ENCODE measurements at regions not wholly inside any gene's neighbourhood (a gene's known extent, or its start where the extent isn't known, plus 50 kb on each side); places are given as distances from the start of the nearest gene placed in this dataset.
"Not testable (repeated sequence)": the region's sequence is repeated elsewhere in the genome, so short reads cannot be mapped to it uniquely, and the experiment has no call there.

- no peak for TF ChIP-seq POLR2A (IDR thresholded peaks at IDR 0.05)
- H3K27ac ChIP-seq, result no peak overlapping the region
These were observed 134.1 kb downstream of the FZD1 start for GRCh38 chr7:91398341-91398740.

GRCh38 chr7:91405092-91405788 is 141.0 kb downstream of the FZD1 start:
- Histone ChIP-seq H3K27ac (no peak overlapping the region), H3K9me3 (peaks cover 0 to 2% (median 0%) of the 10 kb centered on the region in 4 donors), H3K4me1 (no peaks in the 10 kb centered on the region), H3K4me3 (no peak overlapping the region), H3K27me3 (no peaks in the 10 kb centered on the region), H3K36me3 (no peaks in the 10 kb centered on the region)
- TF ChIP-seq, protein P1, sequence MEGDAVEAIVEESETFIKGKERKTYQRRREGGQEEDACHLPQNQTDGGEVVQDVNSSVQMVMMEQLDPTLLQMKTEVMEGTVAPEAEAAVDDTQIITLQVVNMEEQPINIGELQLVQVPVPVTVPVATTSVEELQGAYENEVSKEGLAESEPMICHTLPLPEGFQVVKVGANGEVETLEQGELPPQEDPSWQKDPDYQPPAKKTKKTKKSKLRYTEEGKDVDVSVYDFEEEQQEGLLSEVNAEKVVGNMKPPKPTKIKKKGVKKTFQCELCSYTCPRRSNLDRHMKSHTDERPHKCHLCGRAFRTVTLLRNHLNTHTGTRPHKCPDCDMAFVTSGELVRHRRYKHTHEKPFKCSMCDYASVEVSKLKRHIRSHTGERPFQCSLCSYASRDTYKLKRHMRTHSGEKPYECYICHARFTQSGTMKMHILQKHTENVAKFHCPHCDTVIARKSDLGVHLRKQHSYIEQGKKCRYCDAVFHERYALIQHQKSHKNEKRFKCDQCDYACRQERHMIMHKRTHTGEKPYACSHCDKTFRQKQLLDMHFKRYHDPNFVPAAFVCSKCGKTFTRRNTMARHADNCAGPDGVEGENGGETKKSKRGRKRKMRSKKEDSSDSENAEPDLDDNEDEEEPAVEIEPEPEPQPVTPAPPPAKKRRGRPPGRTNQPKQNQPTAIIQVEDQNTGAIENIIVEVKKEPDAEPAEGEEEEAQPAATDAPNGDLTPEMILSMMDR (IDR thresholded peaks at IDR 0.05), result no peak
- TF ChIP-seq POLR2AphosphoS5 (IDR thresholded peaks at IDR 0.05) (no peak), EP300 (IDR thresholded peaks at IDR 0.05) (no peak), POLR2A (IDR thresholded peaks at IDR 0.05) (no peak)
- intact Hi-C loops (cut with DNase I), result no loop called here
- DNase-seq, result no peak
- WGBS, 2 donors, result 84% methylated on average over 3 of the region's 3 CpGs

More at GRCh38 chr7:91398341-91398740, 134.1 kb downstream of the FZD1 start:
- no peaks in the 10 kb centered on the region for H3K27me3 ChIP-seq
- no peak overlapping the region for H3K4me3 ChIP-seq
- H3K36me3 ChIP-seq, result no peaks in the 10 kb centered on the region
- H3K9me3 ChIP-seq, result peaks cover 0 to 2% (median 0%) of the 10 kb centered on the region in 4 donors
- intact Hi-C loops (cut with DNase I), result no loop called here
- no peak for DNase-seq
- WGBS, 2 donors, result 57 to 79% methylated on average over 2 of the region's 2 CpGs
- no peaks in the 10 kb centered on the region for H3K4me1 ChIP-seq

GRCh38 chr7:91405873-91406272 is 141.6 kb downstream of the FZD1 start:
- intact Hi-C loops (cut with DNase I), result not testable (repeated sequence)

GRCh38 chr7:91407942-91408341 is 143.7 kb downstream of the FZD1 start:
- no peak for DNase-seq
- Histone ChIP-seq H3K4me1 (no peaks in the 10 kb centered on the region), H3K27ac (no peak overlapping the region), H3K9me3 (no peaks in the 10 kb centered on the region), H3K27me3 (no peaks in the 10 kb centered on the region), H3K36me3 (no peaks in the 10 kb centered on the region), H3K4me3 (no peak overlapping the region)
- 60 to 73% methylated on average over 1 of the region's 1 CpG for WGBS, 2 donors
- intact Hi-C loops (cut with DNase I), result no loop called here
- TF ChIP-seq POLR2A (IDR thresholded peaks at IDR 0.05) (no peak), EP300 (IDR thresholded peaks at IDR 0.05) (no peak), POLR2AphosphoS5 (IDR thresholded peaks at IDR 0.05) (no peak)
- TF ChIP-seq, protein P1 (IDR thresholded peaks at IDR 0.05), result no peak

More at GRCh38 chr7:91405873-91406272, 141.6 kb downstream of the FZD1 start:
- not testable (repeated sequence) for H3K36me3 ChIP-seq, H3K4me3 ChIP-seq, H3K27ac ChIP-seq, H3K9me3 ChIP-seq, H3K27me3 ChIP-seq, H3K4me1 ChIP-seq, DNase-seq
- 68 to 87% methylated on average over 1 of the region's 1 CpG for WGBS, 2 donors

DNA sequence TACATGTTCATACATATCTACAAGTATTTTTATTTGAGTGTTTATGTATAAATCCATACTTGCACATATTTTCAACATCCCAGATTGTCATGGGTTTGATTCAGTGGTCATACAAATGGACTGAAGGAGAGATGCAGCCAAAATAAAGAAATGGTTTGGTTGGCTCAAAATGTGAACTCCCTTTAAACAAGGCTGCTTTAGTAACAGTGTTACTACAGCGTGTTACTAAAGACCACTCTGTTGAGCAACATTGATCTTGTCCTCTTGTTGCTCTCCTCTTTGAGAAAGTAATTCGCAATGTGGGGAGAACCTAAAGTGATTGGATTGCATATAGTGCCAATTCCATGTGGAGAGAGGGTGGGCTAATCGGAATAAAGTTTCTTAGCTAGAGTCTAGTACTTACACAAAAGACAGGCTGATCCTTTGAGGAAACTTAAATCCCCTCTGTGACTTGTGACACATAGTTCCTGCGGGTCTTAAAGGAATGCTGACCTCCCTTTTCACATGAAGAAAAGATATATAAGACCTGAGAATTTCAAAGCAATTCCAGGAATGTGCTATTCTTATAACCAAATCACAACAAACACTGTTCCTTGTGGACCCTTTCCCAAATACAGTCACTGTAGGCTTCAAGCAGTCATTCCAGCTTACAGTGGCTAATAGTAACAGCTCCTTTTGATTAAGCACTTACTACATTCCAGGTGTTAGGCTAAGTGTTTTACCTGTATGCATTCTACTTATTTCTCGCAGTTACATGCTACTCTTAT is 144.3 kb downstream of the FZD1 start:
- DNase-seq, result no peak
- TF ChIP-seq POLR2AphosphoS5 (IDR thresholded peaks at IDR 0.05), result no peak
- no peak for TF ChIP-seq POLR2A (IDR thresholded peaks at IDR 0.05)
- TF ChIP-seq, protein P1 (IDR thresholded peaks at IDR 0.05), result no peak
- no peak for TF ChIP-seq EP300 (IDR thresholded peaks at IDR 0.05)
- H3K36me3 ChIP-seq, result no peaks in the 10 kb centered on the region
- H3K4me1 ChIP-seq, result no peaks in the 10 kb centered on the region
- WGBS, 2 donors, result 89 to 90% methylated on average over 5 of the region's 5 CpGs
- H3K9me3 ChIP-seq, result no peaks in the 10 kb centered on the region
- no peak overlapping the region for H3K4me3 ChIP-seq
- no peak overlapping the region for H3K27ac ChIP-seq
- no peaks in the 10 kb centered on the region for H3K27me3 ChIP-seq
- intact Hi-C loops (cut with DNase I), result no loop called here
